ENCODE measurements at regions not wholly inside any gene's neighbourhood (a gene's known extent, or its start where the extent isn't known, plus 50 kb on each side); places are given as distances from the start of the nearest gene placed in this dataset.

- no peaks in the 10 kb centered on the region for H3K9me3 ChIP-seq
- no peaks in the 10 kb centered on the region for H3K36me3 ChIP-seq
- no peak overlapping the region for H3K4me3 ChIP-seq
- whole genome bisulfite sequencing = 98% methylated on average over 1 of the region's 1 CpG
- H3K4me1 ChIP-seq (replicated peaks) = peaks cover 4% of the 10 kb centered on the region
- DNase-seq (ENCODE audit: low spot score) = no peak
- no peak overlapping the region for H3K27ac ChIP-seq
- no peaks in the 10 kb centered on the region for H3K27me3 ChIP-seq (replicated peaks; ENCODE audit: insufficient read depth)
- TF ChIP-seq POLR2AphosphoS5 (IDR thresholded peaks at IDR 0.05) = no peak
- intact Hi-C loops (cut with DNase I) = no loop called here
Observed at GRCh38 chr12:94766397-94766796, 116.0 kb upstream of the TMCC3 start.

GRCh38 chr12:94763462-94763861 is 113.1 kb upstream of the TMCC3 start:
- H3K9me3 ChIP-seq = no peaks in the 10 kb centered on the region
- H3K4me1 ChIP-seq (replicated peaks) = no peaks in the 10 kb centered on the region
- TF ChIP-seq POLR2A (IDR thresholded peaks at IDR 0.05) = no peak
- TF ChIP-seq POLR2AphosphoS5 (IDR thresholded peaks at IDR 0.05) = no peak
- no peak for TF ChIP-seq CTCF (IDR thresholded peaks at IDR 0.05)
- intact Hi-C loops (cut with DNase I) = loop anchor here (5.0 kb wide), 1 partner anchor 216 kb away; no protein-coding TSS in a partner anchor
- H3K4me3 ChIP-seq = no peak overlapping the region
- H3K27ac ChIP-seq = no peak overlapping the region
- WGBS = 92% methylated on average over 6 of the region's 6 CpGs
- H3K27me3 ChIP-seq (replicated peaks; ENCODE audit: insufficient read depth) = no peaks in the 10 kb centered on the region
- no peaks in the 10 kb centered on the region for H3K36me3 ChIP-seq
- DNase-seq (ENCODE audit: low spot score) = no peak

GRCh38 chr12:94762943-94763342 is 112.6 kb upstream of the TMCC3 start:
- no peak for DNase-seq (ENCODE audit: low spot score)
- Histone ChIP-seq H3K9me3 (no peaks in the 10 kb centered on the region), H3K4me1 (replicated peaks) (no peaks in the 10 kb centered on the region), H3K27ac (no peak overlapping the region), H3K27me3 (replicated peaks; ENCODE audit: insufficient read depth) (no peaks in the 10 kb centered on the region), H3K4me3 (no peak overlapping the region), H3K36me3 (no peaks in the 10 kb centered on the region)
- TF ChIP-seq POLR2AphosphoS5 (IDR thresholded peaks at IDR 0.05) = no peak
- TF ChIP-seq POLR2A (IDR thresholded peaks at IDR 0.05) = no peak
- TF ChIP-seq CTCF (IDR thresholded peaks at IDR 0.05) = no peak
- WGBS = 91% methylated on average over 3 of the region's 3 CpGs
- intact Hi-C loops (cut with DNase I) = loop anchor here (5.0 kb wide), 1 partner anchor 216 kb away; no protein-coding TSS in a partner anchor

- H3K27me3 ChIP-seq (replicated peaks; ENCODE audit: insufficient read depth) = no peaks in the 10 kb centered on the region
- intact Hi-C loops (cut with DNase I) = loop anchor here (5.0 kb wide), 1 partner anchor 215 kb away; no protein-coding TSS in a partner anchor
- TF ChIP-seq POLR2AphosphoS5 (IDR thresholded peaks at IDR 0.05) (no peak), POLR2A (IDR thresholded peaks at IDR 0.05) (no peak), CTCF (IDR thresholded peaks at IDR 0.05) (no peak)
- WGBS = 68% methylated on average over 4 of the region's 4 CpGs
- no peak overlapping the region for H3K4me3 ChIP-seq
- no peaks in the 10 kb centered on the region for H3K9me3 ChIP-seq
- no peaks in the 10 kb centered on the region for H3K4me1 ChIP-seq (replicated peaks)
- DNase-seq (ENCODE audit: low spot score) = no peak
- no peak overlapping the region for H3K27ac ChIP-seq
- no peaks in the 10 kb centered on the region for H3K36me3 ChIP-seq
Observed at GRCh38 chr12:94762259-94762942, 112.0 kb upstream of the TMCC3 start.

GRCh38 chr12:94761559-94761958 is 111.2 kb upstream of the TMCC3 start:
- Histone ChIP-seq H3K27me3 (replicated peaks; ENCODE audit: insufficient read depth) (no peaks in the 10 kb centered on the region), H3K9me3 (no peaks in the 10 kb centered on the region), H3K4me1 (replicated peaks) (no peaks in the 10 kb centered on the region), H3K27ac (no peak overlapping the region), H3K36me3 (no peaks in the 10 kb centered on the region), H3K4me3 (no peak overlapping the region)
- DNase-seq (ENCODE audit: low spot score) = no peak
- TF ChIP-seq CTCF (IDR thresholded peaks at IDR 0.05) (no peak), POLR2A (IDR thresholded peaks at IDR 0.05) (no peak), POLR2AphosphoS5 (IDR thresholded peaks at IDR 0.05) (no peak)
- intact Hi-C loops (cut with DNase I) = loop anchor here (5.0 kb wide), 1 partner anchor 214 kb away; no protein-coding TSS in a partner anchor
- WGBS = 90% methylated on average over 3 of the region's 3 CpGs

All from prostate gland (tissue), 2 donors.